Endothelial cell of umbilical vein (primary cell): ENCODE measurements at regions not wholly inside any gene's neighbourhood (a gene's known extent, or its start where the extent isn't known, plus 50 kb on each side); places are given as distances from the start of the nearest gene placed in this dataset.

Experiments
- BruUV-seq: library from RNA; stranded (reverse); fragments of 400-500 nt; replicated peaks from 2 replicates; lab custom pipeline; 2021; lab: Mats Ljungman, UMichigan
- CTCF ChIA-PET: fragments of 300-600, 350-600 bp; sonication (Branson Sonifier 250); formaldehyde crosslinking; loops from one replicate; lab custom pipeline; 2021; ENCODE audit warnings: antibody characterized with exemption, inconsistent platforms; lab: Charles Lee
- POLR2A ChIA-PET: fragments of 300-600, 350-600 bp; sonication (Branson Sonifier 250); formaldehyde crosslinking; loops from one replicate; lab custom pipeline; 2021; ENCODE audit warnings: antibody characterized with exemption, inconsistent platforms; lab: Charles Lee
- DNase-seq: peaks from one replicate; pipeline ENCODE4 v3.0.0-alpha.2; 2011; ENCODE audit warnings: low read depth, low spot score
- FAIRE-seq: peaks from 2 replicates; lab custom pipeline; 2011; peaks lifted over from hg19 to GRCh38; lab: Jason Lieb, UNC
- H2AFZ ChIP-seq: 2 replicates; pipeline ENCODE4 v1.6.0; 2012; ENCODE audit warnings: low read depth, low read length, control low read depth, inconsistent platforms
- H3K27ac ChIP-seq: 2 replicates; pipeline ENCODE4 v1.5.1; 2011; ENCODE audit warnings: low read depth, mild to moderate bottlenecking, control low read depth, low read length, moderate library complexity; ENCODE audit not compliant: insufficient read depth
- H3K27me3 ChIP-seq, 2 experiments: 2 replicates each; pipeline versions ENCODE4 v1.6.0 to v1.6.1; 2011; ENCODE audit warnings: low read length in 2 of 2, mixed read lengths in 1 of 2; ENCODE audit not compliant: control insufficient read depth in 2 of 2, insufficient read depth in 2 of 2
- H3K36me3 ChIP-seq, 2 experiments: 2 replicates in 1 of 2; 3 replicates in 1 of 2; pipeline ENCODE4 v1.5.1; 2011; ENCODE audit warnings: low read length in 2 of 2, mild to moderate bottlenecking in 1 of 2, moderate library complexity in 1 of 2; ENCODE audit not compliant: control insufficient read depth in 2 of 2, insufficient read depth in 2 of 2; ENCODE audit errors: extremely low read depth in 1 of 2
- H3K4me1 ChIP-seq: 3 replicates; pipeline ENCODE4 v1.5.1; 2011; ENCODE audit warnings: mild to moderate bottlenecking, low read length; ENCODE audit not compliant: control insufficient read depth, insufficient read depth; ENCODE audit errors: extremely low read depth
- H3K4me2 ChIP-seq: 2 replicates; pipeline ENCODE4 v1.6.1; 2011; ENCODE audit warnings: low read length, control low read depth, mixed read lengths; ENCODE audit not compliant: insufficient read depth
- H3K4me3 ChIP-seq, 3 experiments: fragments of 200-600 bp in 1 of 3; sonication (generic), shearing (Covaris generic) in 1 of 3; replicated peaks in 1 of 3; 2 replicates each; pipeline ENCODE4 v1.5.1; 2011 to 2016; ENCODE audit warnings: control low read depth in 3 of 3, low read length in 3 of 3, mild to moderate bottlenecking in 2 of 3, inconsistent platforms in 1 of 3, low read depth in 1 of 3, moderate library complexity in 1 of 3; ENCODE audit not compliant: insufficient read depth in 1 of 3
- H3K79me2 ChIP-seq: 2 replicates; pipeline ENCODE4 v1.6.0; 2012; ENCODE audit warnings: low read length, inconsistent platforms; ENCODE audit not compliant: control insufficient read depth, insufficient read depth
- H3K9ac ChIP-seq: replicated peaks from 2 replicates; pipeline ENCODE3; 2011; ENCODE audit warnings: low read length, control low read depth; ENCODE audit not compliant: insufficient read depth; ENCODE audit errors: extremely low read depth
- H3K9me1 ChIP-seq: replicated peaks from 3 replicates; pipeline ENCODE4 v1.6.0; 2011; ENCODE audit warnings: mild to moderate bottlenecking, low read length; ENCODE audit not compliant: control insufficient read depth, insufficient read depth; ENCODE audit errors: extremely low read depth
- H3K9me3 ChIP-seq: replicated peaks from 2 replicates; pipeline ENCODE4 v1.5.1; 2012; ENCODE audit warnings: low read length, inconsistent platforms; ENCODE audit not compliant: control insufficient read depth, insufficient read depth
- H4K20me1 ChIP-seq: replicated peaks from 2 replicates; pipeline ENCODE3; 2011; ENCODE audit warnings: mild to moderate bottlenecking, low read length; ENCODE audit not compliant: control insufficient read depth, insufficient read depth; ENCODE audit errors: extremely low read depth
- CTCF ChIP-seq, 2 donors: IDR thresholded peaks; 1 replicate in 1 of 2; 2 replicates in 1 of 2; pipeline ENCODE4 v1.5.1; 2011; ENCODE audit warnings: low read length in 2 of 2, mild to moderate bottlenecking in 2 of 2, moderate library complexity in 2 of 2, control low read depth in 1 of 2, inconsistent platforms in 1 of 2, low read depth in 1 of 2; ENCODE audit not compliant: insufficient read depth in 1 of 2; ENCODE audit errors: extremely low read depth in 1 of 2
- EZH2 ChIP-seq: IDR thresholded peaks from 2 replicates; pipeline ENCODE4 v1.6.1; 2012; ENCODE audit warnings: borderline replicate concordance, low read depth, mild to moderate bottlenecking, moderate library complexity, low read length, inconsistent platforms; ENCODE audit not compliant: severe bottlenecking
- FOS ChIP-seq: IDR thresholded peaks from 2 replicates; pipeline ENCODE4 v1.6.1; 2011; ENCODE audit warnings: mild to moderate bottlenecking, low read length, moderate library complexity, borderline replicate concordance; ENCODE audit not compliant: insufficient read depth
- GATA2 ChIP-seq: IDR thresholded peaks from 2 replicates; pipeline ENCODE4 v1.7.0; 2011; ENCODE audit warnings: low read depth, mild to moderate bottlenecking, moderate library complexity, mixed read lengths, low read length; ENCODE audit not compliant: insufficient read length, insufficient read depth
- JUN ChIP-seq: IDR thresholded peaks from 2 replicates; pipeline ENCODE4 v1.6.1; 2011; ENCODE audit warnings: borderline replicate concordance, low read depth; ENCODE audit not compliant: insufficient read length, insufficient read depth
- MAX ChIP-seq: IDR thresholded peaks from 2 replicates; pipeline ENCODE4 v1.6.1; 2011; ENCODE audit not compliant: insufficient read depth, insufficient read length
- MYC ChIP-seq: IDR thresholded peaks from one replicate; pipeline ENCODE4 v1.6.1; 2011; ENCODE audit warnings: mild to moderate bottlenecking, low read depth, low read length
- POLR2A ChIP-seq: IDR thresholded peaks from 2 replicates; pipeline ENCODE4 v1.6.1; 2012; ENCODE audit warnings: low read depth, mild to moderate bottlenecking, control low read depth, low read length
- POLR2AphosphoS5 ChIP-seq: IDR thresholded peaks from 2 replicates; pipeline ENCODE4 v1.6.1; 2012; ENCODE audit warnings: low read depth, mild to moderate bottlenecking, control low read depth, low read length, moderate library complexity; ENCODE audit not compliant: insufficient read depth
- dilution Hi-C: fragments of 300-500 bp; cut with MboI; formaldehyde crosslinking; loops from one replicate; pipeline ENCODE4 v1.15.0; 2019; ENCODE audit warnings: low sequenced_read_pairs; ENCODE audit not compliant: extremely low pct_ligation_motif_present
- intact Hi-C: fragments of 100-400 bp; cut with micrococcal nuclease; formaldehyde crosslinking; loops from one replicate; pipeline ENCODE4 v1.10.0; 2022

- Histone ChIP-seq H3K9ac (no peak overlapping the region), H3K4me2 (no peak overlapping the region), H3K9me1 (no peaks in the 10 kb centered on the region), H3K4me1 (no peaks in the 10 kb centered on the region), H2AFZ (no peak overlapping the region), H3K9me3 (no peaks in the 10 kb centered on the region), H3K27ac (no peak overlapping the region), H3K79me2 (no peaks in the 10 kb centered on the region), H4K20me1 (no peaks in the 10 kb centered on the region), H3K4me3 (no peak overlapping the region), H3K27me3 (no peaks in the 10 kb centered on the region), H3K36me3 (no peaks in the 10 kb centered on the region)
- DNase-seq (no peak), FAIRE-seq (no peak)
- CTCF ChIA-PET = no interaction called here
- dilution Hi-C loops (no loop called here), intact Hi-C loops (no loop called here)
- no peak for TF ChIP-seq JUN
- TF ChIP-seq EZH2 = no peak
- no peak for TF ChIP-seq POLR2A
- no peak for TF ChIP-seq POLR2AphosphoS5
- no peak for TF ChIP-seq CTCF (IDR thresholded peaks at IDR 0.05; ENCODE audit: extremely low read depth in 1 of 2, insufficient read depth in 1 of 2, low read depth in 1 of 2, low read length in 2 of 2)
- no peak for TF ChIP-seq FOS
- no peak for TF ChIP-seq MYC
- TF ChIP-seq MAX = no peak
- no peak for TF ChIP-seq GATA2
- no TSS peak for BruUV-seq
- POLR2A ChIA-PET = no interaction called here
Observed at GRCh38 chr2:21331625-21332370, 208.0 kb downstream of the TDRD15 start.
